ENCODE measurements at regions not wholly inside any gene's neighbourhood (a gene's known extent, or its start where the extent isn't known, plus 50 kb on each side); places are given as distances from the start of the nearest gene placed in this dataset.

DNA sequence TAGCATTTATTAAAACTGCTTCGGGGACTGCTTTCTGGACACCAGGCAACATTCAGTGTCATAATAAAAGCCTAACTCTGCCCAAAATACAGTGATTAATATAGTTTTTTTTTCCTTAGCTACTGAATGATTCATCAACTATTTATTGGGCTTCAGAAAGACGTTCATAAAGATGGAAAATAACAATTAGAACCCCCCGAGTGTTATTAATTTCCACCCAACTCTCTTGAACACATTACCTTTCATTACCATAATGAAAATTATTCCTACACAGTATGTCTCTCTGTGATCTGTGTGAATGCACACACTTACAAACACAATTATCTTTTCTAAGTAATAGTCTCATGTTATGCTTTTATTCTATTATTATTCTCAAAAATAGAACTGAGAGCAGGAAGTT is 473.0 kb downstream of the ADAMTS20 start:
- H3K4me3 ChIP-seq (ENCODE audit: low read depth, low read length): no peak overlapping the region
- no peak for DNase-seq (ENCODE audit: low read depth)
- TF ChIP-seq, protein P1, sequence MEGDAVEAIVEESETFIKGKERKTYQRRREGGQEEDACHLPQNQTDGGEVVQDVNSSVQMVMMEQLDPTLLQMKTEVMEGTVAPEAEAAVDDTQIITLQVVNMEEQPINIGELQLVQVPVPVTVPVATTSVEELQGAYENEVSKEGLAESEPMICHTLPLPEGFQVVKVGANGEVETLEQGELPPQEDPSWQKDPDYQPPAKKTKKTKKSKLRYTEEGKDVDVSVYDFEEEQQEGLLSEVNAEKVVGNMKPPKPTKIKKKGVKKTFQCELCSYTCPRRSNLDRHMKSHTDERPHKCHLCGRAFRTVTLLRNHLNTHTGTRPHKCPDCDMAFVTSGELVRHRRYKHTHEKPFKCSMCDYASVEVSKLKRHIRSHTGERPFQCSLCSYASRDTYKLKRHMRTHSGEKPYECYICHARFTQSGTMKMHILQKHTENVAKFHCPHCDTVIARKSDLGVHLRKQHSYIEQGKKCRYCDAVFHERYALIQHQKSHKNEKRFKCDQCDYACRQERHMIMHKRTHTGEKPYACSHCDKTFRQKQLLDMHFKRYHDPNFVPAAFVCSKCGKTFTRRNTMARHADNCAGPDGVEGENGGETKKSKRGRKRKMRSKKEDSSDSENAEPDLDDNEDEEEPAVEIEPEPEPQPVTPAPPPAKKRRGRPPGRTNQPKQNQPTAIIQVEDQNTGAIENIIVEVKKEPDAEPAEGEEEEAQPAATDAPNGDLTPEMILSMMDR (conservative IDR thresholded peaks at IDR 0.05; ENCODE audit: low read depth, low read length): no peak

- H3K4me3 ChIP-seq (ENCODE audit: low read depth, low read length): no peak overlapping the region
- TF ChIP-seq, protein P1 (conservative IDR thresholded peaks at IDR 0.05; ENCODE audit: low read depth, low read length): no peak
- DNase-seq (ENCODE audit: low read depth): peak; percentile 10
Observed at GRCh38 chr12:43072431-43072830, 479.6 kb downstream of the ADAMTS20 start.

- H3K4me3 ChIP-seq (ENCODE audit: low read depth, low read length): no peak overlapping the region
- no peak for DNase-seq (ENCODE audit: low read depth)
- TF ChIP-seq, protein P1 (conservative IDR thresholded peaks at IDR 0.05; ENCODE audit: low read depth, low read length): no peak
Observed at GRCh38 chr12:43069768-43070221, 480.2 kb upstream of the PRICKLE1 start.

- TF ChIP-seq, protein P1 (conservative IDR thresholded peaks at IDR 0.05; ENCODE audit: low read depth, low read length): no peak
- no peak for DNase-seq (ENCODE audit: low read depth)
- no peak overlapping the region for H3K4me3 ChIP-seq (ENCODE audit: low read depth, low read length)
Observed at GRCh38 chr12:43066471-43066870, 476.9 kb upstream of the PRICKLE1 start.

DNA sequence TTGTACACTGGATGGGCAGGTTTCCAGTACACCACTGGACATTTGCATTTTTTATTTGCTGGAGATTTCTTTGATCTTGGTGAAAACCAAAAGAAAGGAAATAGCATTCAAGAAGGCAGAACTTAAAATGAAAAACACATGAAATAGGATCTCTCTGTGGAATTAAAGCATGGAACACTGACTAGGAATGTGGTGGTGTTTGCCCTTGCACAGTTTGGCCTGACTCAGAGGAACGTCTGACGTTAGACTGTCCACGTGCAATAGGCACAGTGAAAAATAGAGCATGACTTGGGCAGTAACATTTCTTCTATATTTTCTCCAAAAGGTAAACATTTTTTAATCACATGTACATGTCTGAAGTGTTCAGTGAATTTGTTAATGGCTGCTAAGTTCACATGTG is 474.1 kb upstream of the PRICKLE1 start:
- peak; percentile 55 for DNase-seq (ENCODE audit: low read depth)

DNA sequence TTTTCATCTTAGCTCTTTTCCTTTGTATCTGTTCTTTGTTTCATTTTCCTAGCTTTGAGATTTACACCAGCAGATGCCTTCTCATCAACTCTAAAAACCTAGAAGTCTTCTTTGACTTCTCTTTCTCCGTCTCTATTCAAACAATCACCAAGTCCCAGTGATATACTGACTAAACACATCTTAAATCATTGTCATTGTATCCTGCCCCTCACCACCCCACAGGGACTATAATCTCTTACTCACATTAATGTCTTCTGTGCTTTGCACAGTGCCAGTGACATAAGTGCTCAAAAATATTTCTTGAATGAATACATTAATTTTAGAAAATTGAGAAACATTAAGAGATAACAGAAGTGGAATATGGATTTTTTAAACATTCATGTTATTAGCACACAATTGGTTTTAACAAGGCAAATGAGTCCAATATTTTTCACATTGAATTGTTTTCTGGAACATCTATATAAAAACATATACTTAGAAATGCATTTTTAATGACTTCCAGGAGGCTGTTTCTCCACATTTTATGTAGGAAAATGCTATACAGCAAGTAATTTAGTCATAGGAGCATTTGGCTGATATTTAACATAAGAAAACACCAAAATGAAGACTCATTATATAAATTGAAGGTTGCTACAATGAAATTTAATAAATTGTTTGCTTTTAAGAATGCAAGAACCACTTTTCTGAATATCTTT is 472.8 kb upstream of the PRICKLE1 start:
- DNase-seq (ENCODE audit: low read depth): no peak
- TF ChIP-seq, protein P1 (conservative IDR thresholded peaks at IDR 0.05; ENCODE audit: low read depth, low read length): no peak
- H3K4me3 ChIP-seq (ENCODE audit: low read depth, low read length): no peak overlapping the region

More for the DNA sequence above, 474.1 kb upstream of the PRICKLE1 start:
- TF ChIP-seq, protein P1 (conservative IDR thresholded peaks at IDR 0.05; ENCODE audit: low read depth, low read length): no peak
- no peak overlapping the region for H3K4me3 ChIP-seq (ENCODE audit: low read depth, low read length)

DNA sequence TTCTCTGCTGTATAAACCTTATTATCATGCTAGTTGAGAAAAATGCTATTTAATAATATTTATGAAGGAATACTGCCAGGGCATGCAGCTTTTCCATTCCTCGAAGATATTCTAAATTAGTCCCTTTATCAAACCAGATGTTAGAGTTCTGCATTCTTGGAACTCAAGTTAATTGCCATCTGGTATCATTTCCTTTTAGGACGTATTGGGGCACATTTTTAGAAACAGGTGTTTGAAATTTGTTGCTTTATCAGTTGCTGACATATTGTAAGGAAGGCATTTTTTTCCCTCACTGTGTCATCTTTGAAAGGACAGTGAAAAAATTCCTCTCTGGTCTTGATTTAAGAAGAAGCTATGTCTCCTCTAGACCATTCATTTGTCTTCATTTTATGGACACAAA is 471.2 kb upstream of the PRICKLE1 start:
- H3K4me3 ChIP-seq (ENCODE audit: low read depth, low read length): no peak overlapping the region
- DNase-seq (ENCODE audit: low read depth): no peak
- TF ChIP-seq, protein P1 (conservative IDR thresholded peaks at IDR 0.05; ENCODE audit: low read depth, low read length): no peak
